OCI-LY3 (cell line): ENCODE measurements at regions not wholly inside any gene's neighbourhood (a gene's known extent, or its start where the extent isn't known, plus 50 kb on each side); places are given as distances from the start of the nearest gene placed in this dataset.

Experiments
- EZH2phosphoT487 ChIP-seq: fragments of 200-600 bp; shearing (Covaris generic); IDR thresholded peaks from 2 replicates; pipeline ENCODE4 v1.6.1; 2018; ENCODE audit warnings: antibody characterized with exemption, mixed run types, low read depth
- TF ChIP-seq, protein P1 (sequence below): fragments of 200-600, 300-600 bp; sonication (generic); IDR thresholded peaks from 2 replicates; pipeline ENCODE4 v1.5.1; 2014; ENCODE audit warnings: antibody characterized with exemption, low read length, low read depth

DNA sequence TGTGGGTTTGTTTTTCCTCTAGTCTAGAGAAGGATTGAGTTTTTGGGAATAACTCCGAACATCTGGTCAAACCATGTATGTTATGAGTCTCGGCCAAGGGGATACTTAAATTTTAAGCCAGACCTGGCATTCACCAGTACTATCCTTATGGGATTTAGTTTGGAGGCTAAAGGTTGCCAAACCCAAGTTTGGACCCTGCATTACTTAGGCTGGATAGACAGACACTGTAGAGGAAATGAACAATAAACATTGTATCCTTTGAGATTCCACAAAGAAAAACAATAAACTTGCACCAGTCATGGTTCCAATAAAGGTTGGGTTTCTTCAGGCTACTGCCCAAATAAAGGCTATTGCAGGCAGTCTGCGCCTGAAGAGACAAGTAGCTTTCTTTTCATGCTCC lies 296.7 kb upstream of the MEF2C start:
- TF ChIP-seq, protein P1, sequence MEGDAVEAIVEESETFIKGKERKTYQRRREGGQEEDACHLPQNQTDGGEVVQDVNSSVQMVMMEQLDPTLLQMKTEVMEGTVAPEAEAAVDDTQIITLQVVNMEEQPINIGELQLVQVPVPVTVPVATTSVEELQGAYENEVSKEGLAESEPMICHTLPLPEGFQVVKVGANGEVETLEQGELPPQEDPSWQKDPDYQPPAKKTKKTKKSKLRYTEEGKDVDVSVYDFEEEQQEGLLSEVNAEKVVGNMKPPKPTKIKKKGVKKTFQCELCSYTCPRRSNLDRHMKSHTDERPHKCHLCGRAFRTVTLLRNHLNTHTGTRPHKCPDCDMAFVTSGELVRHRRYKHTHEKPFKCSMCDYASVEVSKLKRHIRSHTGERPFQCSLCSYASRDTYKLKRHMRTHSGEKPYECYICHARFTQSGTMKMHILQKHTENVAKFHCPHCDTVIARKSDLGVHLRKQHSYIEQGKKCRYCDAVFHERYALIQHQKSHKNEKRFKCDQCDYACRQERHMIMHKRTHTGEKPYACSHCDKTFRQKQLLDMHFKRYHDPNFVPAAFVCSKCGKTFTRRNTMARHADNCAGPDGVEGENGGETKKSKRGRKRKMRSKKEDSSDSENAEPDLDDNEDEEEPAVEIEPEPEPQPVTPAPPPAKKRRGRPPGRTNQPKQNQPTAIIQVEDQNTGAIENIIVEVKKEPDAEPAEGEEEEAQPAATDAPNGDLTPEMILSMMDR = no peak
- TF ChIP-seq EZH2phosphoT487 = no peak
